ENCODE measurements at regions not wholly inside any gene's neighbourhood (a gene's known extent, or its start where the extent isn't known, plus 50 kb on each side); places are given as distances from the start of the nearest gene placed in this dataset.

- no peak for DNase-seq
Observed at GRCh38 chr5:135217669-135218485, 181.2 kb downstream of the MACROH2A1 start.

GRCh38 chr5:135216471-135217343 lies 182.3 kb downstream of the MACROH2A1 start:
- DNase-seq: no peak

- DNase-seq: no peak
Observed at GRCh38 chr5:135215617-135216470, 181.8 kb upstream of the PITX1 start.

- DNase-seq: no peak
Observed at GRCh38 chr5:135214897-135215616, 181.0 kb upstream of the PITX1 start.

- DNase-seq: no peak
Observed at GRCh38 chr5:135213466-135214239, 179.6 kb upstream of the PITX1 start.

GRCh38 chr5:135213027-135213386 lies 179.0 kb upstream of the PITX1 start:
- DNase-seq: no peak

GRCh38 chr5:135212361-135213026 lies 178.5 kb upstream of the PITX1 start:
- DNase-seq: no peak

GRCh38 chr5:135211791-135212190 lies 177.8 kb upstream of the PITX1 start:
- DNase-seq: no peak

GRCh38 chr5:135211083-135211790 lies 177.2 kb upstream of the PITX1 start:
- DNase-seq: no peak

GRCh38 chr5:135210286-135211055 lies 176.4 kb upstream of the PITX1 start:
- DNase-seq: no peak

GRCh38 chr5:135208903-135209721 lies 175.1 kb upstream of the PITX1 start:
- DNase-seq: no peak

- DNase-seq: no peak
Observed at GRCh38 chr5:135208555-135208902, 174.5 kb upstream of the PITX1 start.

- DNase-seq: no peak
Observed at GRCh38 chr5:135207866-135208265, 173.8 kb upstream of the PITX1 start.

GRCh38 chr5:135206862-135207261 lies 172.8 kb upstream of the PITX1 start:
- DNase-seq: no peak

GRCh38 chr5:135205632-135206349 lies 171.8 kb upstream of the PITX1 start:
- no peak for DNase-seq

- no peak for DNase-seq
Observed at GRCh38 chr5:135204151-135204600, 170.1 kb upstream of the PITX1 start.

- DNase-seq: no peak
Observed at GRCh38 chr5:135203593-135204036, 169.6 kb upstream of the PITX1 start.

GRCh38 chr5:135203019-135203418 lies 169.0 kb upstream of the PITX1 start:
- DNase-seq: no peak
